ENCODE measurements at regions not wholly inside any gene's neighbourhood (a gene's known extent, or its start where the extent isn't known, plus 50 kb on each side); places are given as distances from the start of the nearest gene placed in this dataset.

DNA sequence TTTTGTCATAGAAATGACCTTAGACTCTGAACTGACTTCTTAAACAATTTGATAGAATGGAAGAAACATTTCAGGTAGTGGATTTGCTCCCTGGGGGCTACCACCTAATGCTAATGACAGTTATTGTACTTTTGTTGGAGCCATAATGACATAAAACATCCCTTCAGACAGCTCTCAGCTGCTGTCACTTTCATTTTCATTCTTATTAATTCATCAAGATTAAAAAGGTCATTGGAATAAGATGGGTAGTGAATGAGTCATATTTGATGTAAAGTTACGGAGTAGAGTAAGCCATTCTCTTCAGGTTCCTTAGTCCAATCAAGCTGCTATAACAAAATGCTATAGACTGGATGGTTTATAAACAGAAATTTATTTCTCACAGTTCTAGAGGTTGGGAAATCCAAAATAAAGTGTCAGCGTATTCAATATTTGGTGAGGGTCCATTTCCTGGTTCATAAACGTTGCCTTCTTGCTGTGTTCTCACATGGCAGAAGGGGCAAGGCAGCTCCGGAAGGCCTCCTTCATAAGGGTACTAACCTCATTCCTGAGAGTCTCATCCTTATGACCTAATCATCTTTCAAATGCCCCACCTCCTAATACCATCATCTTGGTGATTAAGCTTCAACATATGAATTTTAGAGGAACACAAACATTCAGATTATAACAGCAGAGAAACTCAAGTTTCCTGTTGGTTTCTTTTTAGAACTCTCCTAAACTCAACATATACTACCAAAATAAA lies 268.5 kb downstream of the ARAP2 start:
- intact Hi-C loops (cut with micrococcal nuclease), result no loop called here
- Histone ChIP-seq H2AFZ (ENCODE audit: low read depth, low read length, poor library complexity, severe bottlenecking) (no peak overlapping the region), H3K36me3 (ENCODE audit: control insufficient read depth in 1 of 2, insufficient read depth in 2 of 2, low read length in 2 of 2) (no peaks in the 10 kb centered on the region), H3K27ac (ENCODE audit: low read depth, low read length) (no peak overlapping the region), H3K4me1 (ENCODE audit: control insufficient read depth in 1 of 2, insufficient read depth in 2 of 2, low read length in 2 of 2) (no peaks in the 10 kb centered on the region), H3K4me2 (ENCODE audit: low read length) (no peak overlapping the region), H3K27me3 (ENCODE audit: insufficient read depth, low read length) (no peaks in the 10 kb centered on the region), H3K9ac (ENCODE audit: low read length) (no peak overlapping the region), H3K9me3 (ENCODE audit: control insufficient read depth in 1 of 2, insufficient read depth in 1 of 2, low read depth in 1 of 2, low read length in 2 of 2) (no peaks in the 10 kb centered on the region), H4K20me1 (ENCODE audit: insufficient read depth) (no peaks in the 10 kb centered on the region), H3K79me2 (ENCODE audit: insufficient read depth, low read length) (no peaks in the 10 kb centered on the region), H3K9me2 (ENCODE audit: insufficient read depth) (no peaks in the 10 kb centered on the region; the same call in 1 of the 2 replicates), H3K4me3 (replicated peaks in 1 of 2; ENCODE audit: low read depth in 1 of 2, low read length in 2 of 2) (no peak overlapping the region)
- RAD21 ChIA-PET (ENCODE audit: low non-redundant PET in 1 of 2, low total read pairs in 2 of 2, uncharacterized antibody in 2 of 2, unreplicated experiment in 2 of 2), result no interaction called here
- DNase-seq (ENCODE audit: low read depth, low spot score) (no peak), ATAC-seq (no peak)
- TF ChIP-seq, protein P1, sequence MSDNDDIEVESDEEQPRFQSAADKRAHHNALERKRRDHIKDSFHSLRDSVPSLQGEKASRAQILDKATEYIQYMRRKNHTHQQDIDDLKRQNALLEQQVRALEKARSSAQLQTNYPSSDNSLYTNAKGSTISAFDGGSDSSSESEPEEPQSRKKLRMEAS (IDR thresholded peaks at IDR 0.05), result no peak
- TF ChIP-seq, protein P2, sequence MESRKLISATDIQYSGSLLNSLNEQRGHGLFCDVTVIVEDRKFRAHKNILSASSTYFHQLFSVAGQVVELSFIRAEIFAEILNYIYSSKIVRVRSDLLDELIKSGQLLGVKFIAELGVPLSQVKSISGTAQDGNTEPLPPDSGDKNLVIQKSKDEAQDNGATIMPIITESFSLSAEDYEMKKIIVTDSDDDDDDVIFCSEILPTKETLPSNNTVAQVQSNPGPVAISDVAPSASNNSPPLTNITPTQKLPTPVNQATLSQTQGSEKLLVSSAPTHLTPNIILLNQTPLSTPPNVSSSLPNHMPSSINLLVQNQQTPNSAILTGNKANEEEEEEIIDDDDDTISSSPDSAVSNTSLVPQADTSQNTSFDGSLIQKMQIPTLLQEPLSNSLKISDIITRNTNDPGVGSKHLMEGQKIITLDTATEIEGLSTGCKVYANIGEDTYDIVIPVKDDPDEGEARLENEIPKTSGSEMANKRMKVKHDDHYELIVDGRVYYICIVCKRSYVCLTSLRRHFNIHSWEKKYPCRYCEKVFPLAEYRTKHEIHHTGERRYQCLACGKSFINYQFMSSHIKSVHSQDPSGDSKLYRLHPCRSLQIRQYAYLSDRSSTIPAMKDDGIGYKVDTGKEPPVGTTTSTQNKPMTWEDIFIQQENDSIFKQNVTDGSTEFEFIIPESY (IDR thresholded peaks at IDR 0.05; ENCODE audit: extremely low read depth, insufficient replicate concordance, low read length), result no peak
- TF ChIP-seq, protein P3, sequence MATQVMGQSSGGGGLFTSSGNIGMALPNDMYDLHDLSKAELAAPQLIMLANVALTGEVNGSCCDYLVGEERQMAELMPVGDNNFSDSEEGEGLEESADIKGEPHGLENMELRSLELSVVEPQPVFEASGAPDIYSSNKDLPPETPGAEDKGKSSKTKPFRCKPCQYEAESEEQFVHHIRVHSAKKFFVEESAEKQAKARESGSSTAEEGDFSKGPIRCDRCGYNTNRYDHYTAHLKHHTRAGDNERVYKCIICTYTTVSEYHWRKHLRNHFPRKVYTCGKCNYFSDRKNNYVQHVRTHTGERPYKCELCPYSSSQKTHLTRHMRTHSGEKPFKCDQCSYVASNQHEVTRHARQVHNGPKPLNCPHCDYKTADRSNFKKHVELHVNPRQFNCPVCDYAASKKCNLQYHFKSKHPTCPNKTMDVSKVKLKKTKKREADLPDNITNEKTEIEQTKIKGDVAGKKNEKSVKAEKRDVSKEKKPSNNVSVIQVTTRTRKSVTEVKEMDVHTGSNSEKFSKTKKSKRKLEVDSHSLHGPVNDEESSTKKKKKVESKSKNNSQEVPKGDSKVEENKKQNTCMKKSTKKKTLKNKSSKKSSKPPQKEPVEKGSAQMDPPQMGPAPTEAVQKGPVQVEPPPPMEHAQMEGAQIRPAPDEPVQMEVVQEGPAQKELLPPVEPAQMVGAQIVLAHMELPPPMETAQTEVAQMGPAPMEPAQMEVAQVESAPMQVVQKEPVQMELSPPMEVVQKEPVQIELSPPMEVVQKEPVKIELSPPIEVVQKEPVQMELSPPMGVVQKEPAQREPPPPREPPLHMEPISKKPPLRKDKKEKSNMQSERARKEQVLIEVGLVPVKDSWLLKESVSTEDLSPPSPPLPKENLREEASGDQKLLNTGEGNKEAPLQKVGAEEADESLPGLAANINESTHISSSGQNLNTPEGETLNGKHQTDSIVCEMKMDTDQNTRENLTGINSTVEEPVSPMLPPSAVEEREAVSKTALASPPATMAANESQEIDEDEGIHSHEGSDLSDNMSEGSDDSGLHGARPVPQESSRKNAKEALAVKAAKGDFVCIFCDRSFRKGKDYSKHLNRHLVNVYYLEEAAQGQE (IDR thresholded peaks at IDR 0.05; ENCODE audit: low read depth), result no peak
- TF ChIP-seq CEBPB (IDR thresholded peaks at IDR 0.05; ENCODE audit: low read depth) (no peak), CBX3 (IDR thresholded peaks at IDR 0.05; ENCODE audit: low read depth) (no peak), SP1 (IDR thresholded peaks at IDR 0.05; ENCODE audit: low read depth) (no peak), POLR2A (IDR thresholded peaks at IDR 0.05; ENCODE audit: borderline replicate concordance, extremely low read depth, insufficient read depth, insufficient read length) (no peak), TCF7L2 (IDR thresholded peaks at IDR 0.05; ENCODE audit: borderline replicate concordance, extremely low read depth, insufficient read depth, insufficient read length) (no peak), ZFX (IDR thresholded peaks at IDR 0.05) (no peak), EZH2phosphoT487 (IDR thresholded peaks at IDR 0.05; ENCODE audit: borderline replicate concordance) (no peak), SIN3A (IDR thresholded peaks at IDR 0.05; ENCODE audit: low read depth) (no peak), JUND (IDR thresholded peaks at IDR 0.05) (no peak), EGR1 (IDR thresholded peaks at IDR 0.05; ENCODE audit: low read depth) (no peak), FOSL1 (IDR thresholded peaks at IDR 0.05; ENCODE audit: low read depth) (no peak)
- TF ChIP-seq, protein P4, sequence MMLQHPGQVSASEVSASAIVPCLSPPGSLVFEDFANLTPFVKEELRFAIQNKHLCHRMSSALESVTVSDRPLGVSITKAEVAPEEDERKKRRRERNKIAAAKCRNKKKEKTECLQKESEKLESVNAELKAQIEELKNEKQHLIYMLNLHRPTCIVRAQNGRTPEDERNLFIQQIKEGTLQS (IDR thresholded peaks at IDR 0.05), result no peak
- POLR2A ChIA-PET, result no interaction called here
- BruUV-seq (replicated peaks), result no TSS peak
- CTCF ChIA-PET, result no interaction called here

Measured in HCT116 (cell line).